ENCODE measurements at regions not wholly inside any gene's neighbourhood (a gene's known extent, or its start where the extent isn't known, plus 50 kb on each side); places are given as distances from the start of the nearest gene placed in this dataset.

DNA sequence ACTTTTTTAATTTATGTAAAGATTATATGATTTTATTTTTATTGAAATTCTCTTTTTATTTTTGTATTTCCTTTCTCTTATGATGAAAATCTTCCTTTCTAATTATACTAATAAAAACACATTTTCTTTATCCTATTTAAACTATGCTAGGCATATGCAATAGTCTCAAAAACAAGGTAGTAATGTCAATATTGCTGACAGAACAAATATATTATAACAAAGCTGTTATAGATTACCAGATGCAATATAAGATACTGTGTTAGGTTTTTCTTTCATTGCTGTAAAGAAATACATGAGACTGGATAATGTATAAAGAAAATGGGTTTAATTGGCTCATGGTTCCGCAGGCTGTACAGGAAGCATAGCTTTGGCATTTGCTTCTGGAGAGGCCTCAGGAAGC is 631.2 kb upstream of the SOX11 start:
- TF ChIP-seq, protein P1, sequence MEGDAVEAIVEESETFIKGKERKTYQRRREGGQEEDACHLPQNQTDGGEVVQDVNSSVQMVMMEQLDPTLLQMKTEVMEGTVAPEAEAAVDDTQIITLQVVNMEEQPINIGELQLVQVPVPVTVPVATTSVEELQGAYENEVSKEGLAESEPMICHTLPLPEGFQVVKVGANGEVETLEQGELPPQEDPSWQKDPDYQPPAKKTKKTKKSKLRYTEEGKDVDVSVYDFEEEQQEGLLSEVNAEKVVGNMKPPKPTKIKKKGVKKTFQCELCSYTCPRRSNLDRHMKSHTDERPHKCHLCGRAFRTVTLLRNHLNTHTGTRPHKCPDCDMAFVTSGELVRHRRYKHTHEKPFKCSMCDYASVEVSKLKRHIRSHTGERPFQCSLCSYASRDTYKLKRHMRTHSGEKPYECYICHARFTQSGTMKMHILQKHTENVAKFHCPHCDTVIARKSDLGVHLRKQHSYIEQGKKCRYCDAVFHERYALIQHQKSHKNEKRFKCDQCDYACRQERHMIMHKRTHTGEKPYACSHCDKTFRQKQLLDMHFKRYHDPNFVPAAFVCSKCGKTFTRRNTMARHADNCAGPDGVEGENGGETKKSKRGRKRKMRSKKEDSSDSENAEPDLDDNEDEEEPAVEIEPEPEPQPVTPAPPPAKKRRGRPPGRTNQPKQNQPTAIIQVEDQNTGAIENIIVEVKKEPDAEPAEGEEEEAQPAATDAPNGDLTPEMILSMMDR (conservative IDR thresholded peaks at IDR 0.05) = no peak
- no peak for TF ChIP-seq ZFX (IDR thresholded peaks at IDR 0.05)

All from C4-2B (cell line).